ENCODE measurements at regions not wholly inside any gene's neighbourhood (a gene's known extent, or its start where the extent isn't known, plus 50 kb on each side); places are given as distances from the start of the nearest gene placed in this dataset.
"Not testable (repeated sequence)": the region's sequence is repeated elsewhere in the genome, so short reads cannot be mapped to it uniquely, and the experiment has no call there.

- no peak for DNase-seq (ENCODE audit: low read depth)
Observed at GRCh38 chr2:16368951-16369350, 296.7 kb downstream of the CYRIA start.

DNA sequence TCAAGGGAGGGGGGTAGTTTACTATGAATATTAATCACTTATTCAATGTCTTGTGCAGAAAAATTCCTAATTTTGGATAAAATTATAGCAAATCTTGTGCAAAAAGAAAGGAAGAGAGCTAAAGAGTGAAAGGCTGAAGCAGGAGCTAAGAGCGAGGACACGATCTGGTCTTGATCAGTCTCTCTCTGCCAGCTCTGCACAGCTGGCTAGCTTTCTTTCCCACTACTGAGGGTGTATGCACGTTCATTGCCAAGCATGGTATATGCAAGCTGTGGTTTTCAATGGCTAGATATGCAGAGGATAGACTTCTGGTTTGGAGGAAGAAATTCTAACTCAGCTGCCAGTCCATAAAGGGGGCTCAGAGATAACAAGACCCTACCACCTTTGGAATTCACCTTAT, 297.3 kb downstream of the CYRIA start:
- no peak for DNase-seq (ENCODE audit: low read depth)

DNA sequence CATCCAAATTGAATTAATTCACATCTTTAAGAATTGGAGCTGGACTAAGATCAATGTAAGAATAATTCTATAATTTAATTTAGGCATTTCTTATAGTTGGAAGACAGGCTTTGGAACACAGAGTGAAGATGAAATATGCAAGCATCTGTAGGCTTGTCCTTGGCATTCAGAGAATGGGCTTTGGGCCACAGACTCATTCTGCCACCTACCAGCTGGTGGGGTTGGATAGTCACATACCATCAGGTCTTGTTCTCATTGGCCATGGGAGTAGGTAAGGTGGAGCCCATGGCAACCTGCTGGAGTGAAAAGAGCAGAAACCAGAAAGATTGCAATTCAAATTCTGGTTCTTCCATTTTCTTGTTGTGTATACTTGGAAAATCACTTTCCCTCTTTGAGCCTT, 300.3 kb downstream of the CYRIA start:
- no peak for DNase-seq (ENCODE audit: low read depth)

DNA sequence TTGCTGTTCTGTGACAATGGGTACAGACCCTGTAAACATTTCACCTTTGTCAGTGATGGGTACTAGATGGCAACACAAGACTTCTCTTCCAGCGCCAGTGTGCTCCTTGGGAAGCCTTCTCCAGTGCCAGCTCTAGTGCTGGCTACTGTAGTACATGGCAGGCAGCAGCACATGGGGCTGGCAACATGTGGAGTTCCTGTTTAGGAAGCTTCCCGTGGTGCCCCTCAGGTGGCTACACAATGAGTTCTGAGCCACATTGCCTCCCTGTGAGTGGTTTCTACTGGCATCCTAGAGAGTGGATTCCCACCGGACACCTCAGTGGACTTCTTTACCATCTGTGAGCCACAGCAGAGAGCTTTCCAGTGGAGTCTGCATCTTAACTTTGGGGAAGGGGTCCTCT, 302.1 kb downstream of the CYRIA start:
- no peak for DNase-seq (ENCODE audit: low read depth)

DNA sequence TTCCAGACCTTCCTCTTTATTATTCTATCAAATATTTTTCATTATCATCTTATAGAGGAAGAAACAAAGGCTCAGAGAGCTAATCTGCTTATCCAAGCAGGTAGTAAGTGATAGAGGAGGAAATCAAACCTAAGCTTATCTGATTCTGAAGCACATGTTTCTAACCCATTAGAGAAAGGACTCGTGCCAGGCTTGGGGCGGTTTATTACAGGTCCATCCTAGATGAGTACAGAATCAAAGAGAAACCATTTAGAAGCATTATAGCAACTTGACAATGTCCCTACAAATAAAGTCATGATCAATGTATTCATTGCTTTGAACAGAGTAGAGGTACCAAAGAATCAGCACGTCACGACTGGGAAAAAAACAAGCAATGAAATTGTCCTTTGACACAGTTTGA, 303.0 kb downstream of the CYRIA start:
- DNase-seq (ENCODE audit: low read depth): no peak

GRCh38 chr2:16361261-16361995, 304.2 kb downstream of the CYRIA start:
- no peak for DNase-seq (ENCODE audit: low read depth)

DNA sequence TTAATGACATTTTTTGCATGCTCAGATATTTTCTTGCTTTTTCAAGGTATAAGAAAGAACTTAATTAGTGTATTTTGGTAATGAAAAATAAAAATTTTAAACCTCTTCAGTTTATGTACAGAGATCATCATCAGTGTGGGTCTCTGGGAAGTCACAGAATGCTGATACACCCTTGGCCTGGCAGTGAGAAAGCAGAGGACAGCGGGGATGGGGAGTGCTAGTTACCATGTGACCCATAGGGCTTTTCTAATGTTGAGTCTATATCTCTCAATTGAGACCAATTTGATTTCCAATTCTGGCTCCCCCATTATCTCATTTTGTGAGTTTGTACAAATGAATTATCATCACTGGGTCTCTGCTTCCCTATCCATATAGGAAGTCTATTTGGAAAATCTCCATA, 305.7 kb downstream of the CYRIA start:
- no peak for DNase-seq (ENCODE audit: low read depth)

DNA sequence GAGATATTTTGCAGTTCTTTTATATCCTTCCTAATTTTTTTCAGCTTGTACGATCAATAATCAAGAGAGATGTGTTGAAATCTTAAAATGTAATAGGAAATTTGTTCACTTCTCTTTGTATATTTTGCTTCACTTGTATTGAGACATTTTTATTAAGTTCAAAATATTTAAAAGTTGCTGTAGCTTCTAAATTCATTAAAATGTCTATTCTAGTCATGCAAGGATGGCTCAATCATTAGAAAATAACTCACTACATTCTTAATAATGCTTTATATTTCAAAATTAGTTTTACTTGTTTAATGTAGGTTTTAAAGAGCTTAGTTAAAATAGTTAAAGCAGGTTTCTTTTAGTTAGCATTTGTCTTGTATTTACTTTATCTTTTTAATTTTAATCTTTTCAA, 308.4 kb downstream of the CYRIA start:
- no peak for DNase-seq (ENCODE audit: low read depth)

DNA sequence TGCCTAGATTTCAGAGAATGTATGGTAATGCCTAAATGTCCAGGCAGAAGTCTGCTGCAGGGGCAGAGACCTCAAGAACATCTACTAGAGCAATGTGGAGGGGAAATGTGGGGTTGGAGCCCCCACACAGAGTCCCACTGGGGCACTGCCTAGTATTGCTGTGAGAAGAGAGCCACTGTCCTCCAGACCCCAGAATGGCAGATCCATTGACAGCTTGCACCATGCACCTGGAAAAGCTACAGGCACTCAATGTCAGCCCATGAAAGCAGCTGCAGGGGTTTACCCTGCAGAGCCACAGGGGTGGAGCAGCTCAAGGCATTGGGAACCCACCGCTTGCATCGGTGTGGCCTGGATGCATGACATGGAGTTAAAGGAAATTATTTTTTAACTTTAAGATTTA, 314.1 kb downstream of the CYRIA start:
- DNase-seq (ENCODE audit: low read depth): no peak

GRCh38 chr2:16351137-16351536, 314.5 kb downstream of the CYRIA start:
- no peak for DNase-seq (ENCODE audit: low read depth)

DNA sequence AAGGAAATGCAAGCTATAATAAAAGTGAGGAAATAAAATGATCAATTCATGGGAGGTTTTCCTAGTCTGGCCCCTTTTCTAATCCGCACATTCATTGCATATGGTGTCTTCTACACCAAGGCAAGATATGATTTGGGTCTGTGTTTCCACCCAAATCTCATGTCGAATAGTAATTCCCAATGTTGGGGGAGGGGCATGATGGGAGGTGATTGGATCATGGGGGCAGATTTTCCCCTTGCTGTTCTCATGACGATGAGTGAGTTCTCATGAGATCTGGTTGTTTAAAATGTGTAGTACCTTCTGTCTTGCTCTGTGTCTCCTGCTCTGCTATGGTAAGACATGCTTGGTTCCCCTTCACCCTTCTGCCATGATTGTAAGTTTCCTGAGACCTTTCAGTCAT, 315.4 kb downstream of the CYRIA start:
- no peak for DNase-seq (ENCODE audit: low read depth)

DNA sequence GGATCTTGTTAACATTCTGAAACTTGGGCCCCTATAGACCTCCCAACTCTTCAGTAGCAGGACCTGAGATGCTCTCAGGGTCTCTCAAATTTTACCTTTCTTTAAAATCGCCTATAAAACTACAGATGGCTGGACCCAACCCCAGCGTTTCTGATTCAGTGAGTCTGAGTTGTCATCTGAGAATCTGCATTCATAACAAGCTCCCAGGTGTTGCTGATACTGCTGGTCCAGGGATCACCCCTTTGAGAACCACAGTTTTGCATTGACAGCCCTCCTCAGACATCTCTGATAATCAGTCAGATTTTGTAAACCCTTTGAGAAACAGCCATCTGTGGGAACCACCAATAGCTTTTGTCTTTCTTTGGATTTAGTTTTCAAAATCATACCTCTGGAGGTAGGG, 315.8 kb downstream of the CYRIA start:
- DNase-seq (ENCODE audit: low read depth): no peak

DNA sequence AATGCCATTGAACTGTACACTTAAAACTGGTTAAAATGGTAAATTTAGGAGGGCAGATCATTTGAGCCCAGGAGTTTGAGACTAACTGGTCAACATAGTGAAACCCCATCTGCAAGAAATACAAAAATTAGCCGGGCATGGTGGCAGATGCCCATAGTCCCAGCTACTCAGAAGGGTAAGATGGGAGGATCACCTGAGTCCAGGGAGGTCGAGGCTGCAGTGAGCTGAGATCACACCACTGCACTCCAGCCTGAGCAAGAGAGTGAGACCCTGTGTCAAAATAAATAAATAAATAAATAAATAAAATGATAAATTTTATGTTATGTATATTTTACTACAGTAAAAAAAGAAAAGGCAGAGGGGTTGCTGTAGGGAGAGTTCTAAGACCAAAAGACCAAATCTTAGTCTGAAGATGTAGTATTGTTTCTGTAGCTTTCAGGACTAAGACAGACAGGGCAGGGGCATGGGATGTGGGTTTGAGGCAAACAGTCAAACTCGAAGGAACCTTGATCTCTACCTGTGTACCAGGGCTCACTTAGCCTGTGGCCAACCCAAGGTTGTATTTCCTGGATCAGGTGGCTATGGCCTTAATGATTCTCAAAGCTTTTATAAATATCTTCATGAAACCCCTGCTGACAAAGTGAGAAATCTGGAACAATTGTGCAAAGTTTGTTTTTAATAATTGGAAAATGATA, 316.7 kb downstream of the CYRIA start:
- DNase-seq (ENCODE audit: low read depth): no peak

GRCh38 chr2:16346671-16347070, 319.0 kb downstream of the CYRIA start:
- no peak for DNase-seq (ENCODE audit: low read depth)

DNA sequence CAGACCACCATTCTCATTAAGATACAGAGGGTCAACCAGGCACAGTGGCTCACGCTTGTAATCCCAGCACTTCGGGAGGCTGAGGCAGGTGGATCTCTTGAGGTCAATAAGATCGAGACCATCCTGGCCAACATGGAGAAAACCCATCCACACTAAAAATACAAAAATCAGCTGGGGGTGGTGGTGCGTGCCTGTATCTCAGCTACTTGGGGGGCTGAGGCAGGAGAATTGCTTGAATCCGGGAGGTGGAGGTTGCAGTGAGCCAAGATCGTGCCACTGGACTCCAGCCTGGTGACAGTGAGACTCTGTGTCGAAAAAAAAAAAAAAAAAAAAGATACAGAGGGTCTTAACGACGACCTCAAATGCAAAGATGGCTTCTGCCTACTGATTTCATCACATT, 320.4 kb downstream of the CYRIA start:
- DNase-seq (ENCODE audit: low read depth): not testable (repeated sequence)

- DNase-seq (ENCODE audit: low read depth): no peak
Observed at GRCh38 chr2:16339206-16339605, 326.4 kb downstream of the CYRIA start.

- no peak for DNase-seq (ENCODE audit: low read depth)
Observed at GRCh38 chr2:16338026-16338425, 327.6 kb downstream of the CYRIA start.

DNA sequence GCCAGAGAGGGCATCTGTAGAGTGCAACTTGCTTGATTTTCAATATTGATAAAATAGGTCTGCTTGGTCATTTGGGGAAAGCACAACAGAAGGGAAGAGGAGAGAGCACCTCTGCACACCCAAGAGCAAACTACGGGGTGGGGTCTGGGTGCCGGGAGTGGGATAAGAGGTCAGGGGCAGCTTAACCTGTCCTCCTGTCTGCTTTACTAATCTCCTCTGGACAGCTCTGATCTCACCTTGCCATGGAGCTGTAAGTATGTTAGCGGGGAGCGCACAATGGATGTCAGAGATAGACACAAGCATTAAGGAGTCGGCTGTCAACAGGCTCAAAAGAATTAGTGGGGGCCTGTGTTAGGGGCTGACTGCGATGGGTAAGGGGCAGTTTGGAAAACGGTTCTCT, 328.7 kb downstream of the CYRIA start:
- no peak for DNase-seq (ENCODE audit: low read depth)

- no peak for DNase-seq (ENCODE audit: low read depth)
Observed at GRCh38 chr2:16336491-16336890, 329.1 kb downstream of the CYRIA start.

DNA sequence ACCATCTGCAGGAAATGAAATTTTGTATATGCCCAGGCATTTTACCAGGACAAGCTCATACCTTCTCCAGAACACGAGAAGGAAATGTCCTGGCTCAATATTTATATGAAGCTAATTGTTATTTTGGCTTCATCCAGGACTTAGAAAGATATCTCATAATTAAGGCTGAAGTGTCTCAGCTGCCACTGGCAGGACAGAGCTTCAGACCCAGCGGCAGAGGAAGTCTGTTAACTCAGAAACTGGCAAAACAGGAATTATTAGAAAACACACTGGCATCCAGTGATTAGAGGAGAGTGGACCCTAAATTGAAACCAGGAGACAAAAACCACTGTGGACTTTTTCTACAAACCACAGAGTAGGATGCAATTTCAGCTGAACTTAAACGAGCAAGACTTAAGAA, 329.7 kb downstream of the CYRIA start:
- DNase-seq (ENCODE audit: low read depth): no peak

DNA sequence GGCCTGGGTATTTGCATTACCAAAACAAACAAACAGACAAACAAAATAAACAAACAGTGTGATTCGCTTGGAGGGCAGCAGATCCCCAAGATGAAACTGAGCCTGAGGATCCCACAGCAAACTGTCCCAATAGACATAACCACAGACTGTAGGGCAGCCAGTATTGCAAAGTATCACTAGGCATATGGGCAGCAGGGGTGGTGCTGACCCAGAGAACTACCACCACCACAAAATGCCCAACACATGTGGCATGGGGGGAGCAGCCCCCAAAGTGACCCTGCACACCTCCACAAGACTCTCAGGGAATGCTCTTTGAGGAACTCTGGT, 330.1 kb downstream of the CYRIA start:
- no peak for DNase-seq (ENCODE audit: low read depth)

GRCh38 chr2:16334886-16335603, 330.6 kb downstream of the CYRIA start:
- no peak for DNase-seq (ENCODE audit: low read depth)

DNA sequence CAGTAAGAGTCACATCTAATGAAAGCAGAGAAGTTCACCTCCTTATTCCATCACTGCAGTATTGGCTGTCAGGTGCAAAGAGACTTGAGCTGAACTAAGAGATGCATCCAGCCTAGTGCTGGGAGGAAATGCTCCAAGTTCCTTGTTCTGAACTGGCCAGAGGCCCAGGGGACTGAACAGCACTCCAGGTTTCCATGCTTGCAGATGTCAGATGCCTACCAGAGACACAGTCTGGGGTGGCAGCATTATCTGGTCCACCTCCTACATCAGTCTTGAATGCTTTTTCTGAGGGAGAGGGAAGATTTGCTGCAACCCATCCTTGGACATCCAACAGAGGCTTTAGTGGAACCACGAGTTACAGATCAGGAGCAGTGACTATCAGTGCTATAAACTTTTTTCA, 331.3 kb downstream of the CYRIA start:
- no peak for DNase-seq (ENCODE audit: low read depth)

All from M059J (cell line).